Suprapubic skin (tissue), 4 donors: ENCODE measurements at regions not wholly inside any gene's neighbourhood (a gene's known extent, or its start where the extent isn't known, plus 50 kb on each side); places are given as distances from the start of the nearest gene placed in this dataset.

Source experiments
- EP300 ChIP-seq: sonication (generic); formaldehyde crosslinking; IDR thresholded peaks from one replicate; pipeline ENCODE4 v1.6.1; 2017; ENCODE audit warnings: antibody characterized with exemption
- POLR2AphosphoS5 ChIP-seq, 3 donors: sonication (generic); formaldehyde crosslinking; IDR thresholded peaks; one replicate each; pipeline ENCODE4 v1.6.1; 2017; ENCODE audit warnings: antibody characterized with exemption in 3 of 3

GRCh38 chr9:108142504-108143201, 653.1 kb upstream of the KLF4 start:
- TF ChIP-seq EP300 (peak; percentile 96), POLR2AphosphoS5 (IDR thresholded peaks at IDR 0.05) (peak in 2 of 3 donors; percentile 95 to 98)
